ENCODE measurements at regions not wholly inside any gene's neighbourhood (a gene's known extent, or its start where the extent isn't known, plus 50 kb on each side); places are given as distances from the start of the nearest gene placed in this dataset.

DNA sequence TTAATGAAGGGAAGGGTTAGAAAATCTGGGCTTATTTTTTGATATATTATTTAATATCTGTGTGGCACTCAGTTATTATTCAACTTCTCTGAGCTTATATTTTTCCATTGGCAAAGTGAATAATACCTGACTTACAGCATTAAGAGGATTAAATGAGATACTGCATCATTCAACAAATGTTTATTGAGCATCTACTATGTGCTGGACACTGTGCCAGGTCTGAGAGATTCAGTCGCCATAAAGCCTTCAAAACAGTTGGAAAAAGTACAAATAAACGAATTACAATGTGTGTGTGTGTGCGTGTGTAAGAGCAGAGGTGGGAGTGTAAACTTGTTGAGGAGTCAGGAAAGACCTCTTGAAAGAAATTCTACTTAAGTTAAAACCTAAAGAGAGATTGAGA, 87.9 kb upstream of the CD53 start:
- no peak for TF ChIP-seq POLR2A (IDR thresholded peaks at IDR 0.05)
- TF ChIP-seq CTCF (IDR thresholded peaks at IDR 0.05) = no peak

Data from lower leg skin (tissue), 3 donors.